Uterus (tissue), 3 donors: ENCODE measurements at regions not wholly inside any gene's neighbourhood (a gene's known extent, or its start where the extent isn't known, plus 50 kb on each side); places are given as distances from the start of the nearest gene placed in this dataset.

Experiments
- DNase-seq, 2 donors: peaks; one replicate each; pipeline ENCODE4 v3.0.0-alpha.2; 2019 to 2020
- H3K27ac ChIP-seq, 2 donors: fragments of 200-600 bp; sonication (generic); 1 replicate in 1 of 2; 2 replicates in 1 of 2; pipeline ENCODE4 v1.5.1; 2016 to 2018
- H3K27me3 ChIP-seq, 2 donors: fragments of 200-600 bp; sonication (generic); one replicate each; pipeline ENCODE4 v1.5.1; 2018 to 2019; ENCODE audit warnings: control low read depth in 1 of 2
- H3K36me3 ChIP-seq, 2 donors: fragments of 200-600 bp; sonication (generic); one replicate each; pipeline ENCODE4 v1.5.1; 2019; ENCODE audit warnings: control low read depth in 1 of 2
- H3K4me1 ChIP-seq, 2 donors: fragments of 200-600 bp; sonication (generic); one replicate each; pipeline ENCODE4 v1.5.1; 2018 to 2019; ENCODE audit warnings: control low read depth in 1 of 2
- H3K4me3 ChIP-seq, 2 donors: fragments of 200-600 bp; sonication (generic); 1 replicate in 1 of 2; 2 replicates in 1 of 2; pipeline ENCODE4 v1.5.1; 2018 to 2019; ENCODE audit warnings: mild to moderate bottlenecking in 1 of 2
- H3K9me3 ChIP-seq, 2 donors: fragments of 200-600 bp; sonication (generic); one replicate each; pipeline ENCODE4 v1.5.1; 2019; ENCODE audit warnings: control low read depth in 1 of 2
- POLR2A ChIP-seq, 2 donors: fragments of 450-650 bp; IDR thresholded peaks; one replicate each; pipeline ENCODE4 v1.6.1; 2016; ENCODE audit warnings: antibody characterized with exemption in 2 of 2, mild to moderate bottlenecking in 1 of 2, moderate library complexity in 1 of 2
- intact Hi-C: fragments of 100-400 bp; cut with DNase I; formaldehyde crosslinking; loops from one replicate; pipeline ENCODE4 v1.15.1; 2023; ENCODE audit warnings: low total_unique reads
- TF ChIP-seq, protein P1 (sequence below), 4 experiments: fragments of 200-600 bp in 2 of 4; fragments of 450-650 bp in 2 of 4; sonication (generic) in 2 of 4; IDR thresholded peaks; one replicate each; pipeline ENCODE4 v1.5.1; 2016 to 2019; ENCODE audit warnings: antibody characterized with exemption in 4 of 4, mild to moderate bottlenecking in 2 of 4, moderate library complexity in 1 of 4
- donor health status: DM: yes; HTN: yes; CAD: no.

DNA sequence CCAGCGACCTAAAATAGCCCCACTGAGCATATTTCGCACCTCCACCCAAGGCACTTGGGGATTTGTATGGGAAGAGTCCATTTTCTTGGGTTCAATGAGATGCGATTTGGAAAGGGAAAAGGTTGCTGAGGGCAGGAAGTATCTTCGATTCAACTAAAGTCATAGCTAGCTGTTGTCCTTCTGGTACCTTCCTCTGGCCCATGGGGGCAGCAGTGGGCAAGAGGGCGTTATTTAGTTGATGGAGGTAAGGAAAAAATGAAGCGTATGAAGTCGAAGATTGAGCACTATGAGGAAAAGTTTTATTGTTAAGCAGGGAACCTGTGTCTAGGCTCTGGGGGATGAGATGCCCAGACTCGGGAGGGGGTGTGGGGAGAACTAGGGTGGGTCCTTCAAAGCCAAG is 135.4 kb downstream of the EVX1 start:
- no peak overlapping the region for H3K27ac ChIP-seq
- no peaks in the 10 kb centered on the region for H3K27me3 ChIP-seq
- intact Hi-C loops, result no loop called here
- H3K4me1 ChIP-seq, result peaks cover 4 to 10% of the 10 kb centered on the region in 2 donors
- DNase-seq, result no peak
- H3K36me3 ChIP-seq, result no peaks in the 10 kb centered on the region
- no peak overlapping the region for H3K4me3 ChIP-seq
- H3K9me3 ChIP-seq, result no peaks in the 10 kb centered on the region
- TF ChIP-seq, protein P1, sequence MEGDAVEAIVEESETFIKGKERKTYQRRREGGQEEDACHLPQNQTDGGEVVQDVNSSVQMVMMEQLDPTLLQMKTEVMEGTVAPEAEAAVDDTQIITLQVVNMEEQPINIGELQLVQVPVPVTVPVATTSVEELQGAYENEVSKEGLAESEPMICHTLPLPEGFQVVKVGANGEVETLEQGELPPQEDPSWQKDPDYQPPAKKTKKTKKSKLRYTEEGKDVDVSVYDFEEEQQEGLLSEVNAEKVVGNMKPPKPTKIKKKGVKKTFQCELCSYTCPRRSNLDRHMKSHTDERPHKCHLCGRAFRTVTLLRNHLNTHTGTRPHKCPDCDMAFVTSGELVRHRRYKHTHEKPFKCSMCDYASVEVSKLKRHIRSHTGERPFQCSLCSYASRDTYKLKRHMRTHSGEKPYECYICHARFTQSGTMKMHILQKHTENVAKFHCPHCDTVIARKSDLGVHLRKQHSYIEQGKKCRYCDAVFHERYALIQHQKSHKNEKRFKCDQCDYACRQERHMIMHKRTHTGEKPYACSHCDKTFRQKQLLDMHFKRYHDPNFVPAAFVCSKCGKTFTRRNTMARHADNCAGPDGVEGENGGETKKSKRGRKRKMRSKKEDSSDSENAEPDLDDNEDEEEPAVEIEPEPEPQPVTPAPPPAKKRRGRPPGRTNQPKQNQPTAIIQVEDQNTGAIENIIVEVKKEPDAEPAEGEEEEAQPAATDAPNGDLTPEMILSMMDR (IDR thresholded peaks at IDR 0.05), result no peak
- no peak for TF ChIP-seq POLR2A (IDR thresholded peaks at IDR 0.05)

DNA sequence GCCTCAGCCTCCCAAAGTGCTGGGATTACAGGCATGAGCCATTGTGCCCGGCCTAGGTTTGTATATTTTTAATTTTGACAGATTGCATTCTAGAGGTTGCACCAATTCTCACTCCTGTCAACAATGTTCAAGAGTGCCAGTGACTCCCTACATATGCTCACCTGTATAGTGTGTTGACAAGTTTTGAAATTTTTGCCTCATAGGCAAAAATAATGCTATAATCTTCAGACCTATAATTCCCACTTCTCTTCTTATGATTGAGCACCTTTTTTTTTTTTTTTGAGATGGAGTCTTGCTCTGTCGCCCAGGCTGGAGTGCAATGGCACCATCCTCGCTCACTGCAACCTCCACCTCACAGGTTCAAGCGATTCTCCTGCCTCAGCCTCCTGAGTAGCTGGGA is 139.7 kb downstream of the EVX1 start:
- H3K27me3 ChIP-seq, result no peaks in the 10 kb centered on the region
- TF ChIP-seq, protein P1 (IDR thresholded peaks at IDR 0.05), result no peak
- TF ChIP-seq POLR2A (IDR thresholded peaks at IDR 0.05), result no peak

DNA sequence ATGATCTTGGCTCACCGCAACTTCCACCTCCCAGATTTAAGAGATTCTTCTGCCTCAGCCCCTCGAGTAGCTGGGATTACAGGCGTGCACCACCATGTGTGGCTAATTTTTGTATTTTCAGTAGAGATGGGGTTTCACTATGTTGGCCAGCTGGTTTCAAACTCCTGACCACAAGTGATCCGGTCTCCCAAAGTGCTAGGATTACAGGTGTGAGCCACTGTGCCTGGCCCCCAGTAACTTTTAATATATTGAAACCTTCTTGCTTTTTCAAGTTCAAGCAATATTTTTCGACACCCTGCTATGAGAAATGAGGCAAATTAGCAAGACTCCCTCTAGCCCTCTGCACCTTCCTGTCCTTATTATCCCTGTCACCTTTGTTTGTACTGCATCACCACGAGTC is 144.0 kb downstream of the EVX1 start:
- DNase-seq, result no peak
- intact Hi-C loops, result no loop called here
- no peak for TF ChIP-seq POLR2A (IDR thresholded peaks at IDR 0.05)
- TF ChIP-seq, protein P1 (IDR thresholded peaks at IDR 0.05), result no peak

More for the DNA sequence above, 139.7 kb downstream of the EVX1 start:
- Histone ChIP-seq H3K4me1 (no peaks in the 10 kb centered on the region), H3K36me3 (no peaks in the 10 kb centered on the region), H3K4me3 (no peak overlapping the region), H3K9me3 (no peaks in the 10 kb centered on the region), H3K27ac (no peak overlapping the region)
- DNase-seq, result no peak
- intact Hi-C loops, result no loop called here

DNA sequence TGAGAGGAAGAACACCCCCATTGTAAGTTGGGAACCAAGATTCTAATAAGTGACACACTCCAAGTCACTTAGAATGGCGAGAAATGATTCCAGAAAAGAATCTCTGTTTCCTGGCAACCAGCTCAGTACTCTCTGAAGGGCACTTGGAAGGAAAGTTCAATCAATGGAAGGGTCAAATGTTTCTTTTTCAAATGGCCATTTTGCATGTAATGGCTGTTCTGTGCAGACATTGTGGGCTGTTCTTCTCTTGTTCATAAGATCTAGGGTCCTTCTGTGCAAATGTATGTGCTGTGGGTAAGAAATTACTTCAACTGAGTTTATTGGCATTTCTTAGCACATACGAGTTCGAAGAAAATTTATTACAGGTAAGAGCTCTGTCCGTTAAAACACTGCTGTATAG is 145.3 kb downstream of the EVX1 start:
- TF ChIP-seq, protein P1 (IDR thresholded peaks at IDR 0.05), result no peak
- no peak for TF ChIP-seq POLR2A (IDR thresholded peaks at IDR 0.05)
- no peaks in the 10 kb centered on the region for H3K36me3 ChIP-seq
- H3K27ac ChIP-seq, result peak overlapping the region; percentile 84 to 92
- intact Hi-C loops, result no loop called here
- H3K9me3 ChIP-seq, result no peaks in the 10 kb centered on the region
- DNase-seq, result no peak
- no peaks in the 10 kb centered on the region for H3K27me3 ChIP-seq
- no peaks in the 10 kb centered on the region for H3K4me1 ChIP-seq
- H3K4me3 ChIP-seq, result no peak overlapping the region

More for the DNA sequence above, 144.0 kb downstream of the EVX1 start:
- Histone ChIP-seq H3K27me3 (no peaks in the 10 kb centered on the region), H3K4me1 (no peaks in the 10 kb centered on the region), H3K4me3 (no peak overlapping the region), H3K9me3 (no peaks in the 10 kb centered on the region), H3K27ac (no peak overlapping the region), H3K36me3 (no peaks in the 10 kb centered on the region)

DNA sequence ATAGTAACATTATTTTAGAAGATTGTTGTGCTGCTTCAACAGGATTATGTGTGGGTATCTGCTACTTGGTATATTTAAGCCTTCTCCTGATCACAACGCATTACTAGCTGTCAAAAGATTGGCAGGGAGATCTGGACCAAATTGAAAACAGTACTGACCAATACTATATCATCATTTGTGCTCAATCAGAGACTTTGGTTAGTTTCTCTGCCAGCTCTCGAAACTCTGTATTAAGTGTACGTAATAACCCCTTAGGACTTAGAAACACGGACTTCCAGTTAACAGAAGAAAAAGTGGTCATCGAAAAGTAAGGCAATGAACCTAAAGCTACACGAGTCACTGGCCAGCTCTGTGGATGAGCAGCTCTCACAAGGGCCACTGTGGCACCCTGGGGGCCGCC is 146.0 kb downstream of the EVX1 start:
- H3K36me3 ChIP-seq, result no peaks in the 10 kb centered on the region
- no peak overlapping the region for H3K4me3 ChIP-seq
- intact Hi-C loops, result no loop called here
- DNase-seq, result no peak
- no peaks in the 10 kb centered on the region for H3K4me1 ChIP-seq
- H3K9me3 ChIP-seq, result no peaks in the 10 kb centered on the region
- H3K27me3 ChIP-seq, result no peaks in the 10 kb centered on the region
- peak overlapping the region; percentile 84 to 92 for H3K27ac ChIP-seq
- no peak for TF ChIP-seq POLR2A (IDR thresholded peaks at IDR 0.05)
- TF ChIP-seq, protein P1 (IDR thresholded peaks at IDR 0.05), result no peak
